DOHH2 (cell line): ENCODE measurements at regions not wholly inside any gene's neighbourhood (a gene's known extent, or its start where the extent isn't known, plus 50 kb on each side); places are given as distances from the start of the nearest gene placed in this dataset.

Experiments
- CTCF ChIP-seq: fragments of 200-600 bp; sonication (generic); IDR thresholded peaks from one replicate; pipeline ENCODE4 v1.5.1; 2014; ENCODE audit warnings: antibody characterized with exemption, mild to moderate bottlenecking, low read depth, low read length; ENCODE audit not compliant: poor library complexity, severe bottlenecking
- EZH2phosphoT487 ChIP-seq: fragments of 200-600 bp; sonication (generic); IDR thresholded peaks from 2 replicates; pipeline ENCODE4 v1.6.1; 2017; ENCODE audit warnings: borderline replicate concordance, mild to moderate bottlenecking, antibody characterized with exemption, low read length, moderate library complexity, mixed read lengths

- TF ChIP-seq CTCF (no peak), EZH2phosphoT487 (no peak)
These were observed 114.2 kb upstream of the MTHFD1L start for GRCh38 chr6:150751296-150751695.
